Endometrium (tissue), 2 donors: ENCODE measurements at regions not wholly inside any gene's neighbourhood (a gene's known extent, or its start where the extent isn't known, plus 50 kb on each side); places are given as distances from the start of the nearest gene placed in this dataset.
A peak's percentile ranks its signal among the peaks of the same experiment; 100 is the strongest.

Source experiments
- FAIRE-seq: peaks from 2 replicates; lab custom pipeline; 2012; peaks lifted over from hg19 to GRCh38; lab: Jason Lieb, UNC
- donor health status: control.
- donor health status: control.

GRCh38 chr13:86201477-86201876, 402.3 kb upstream of the SLITRK6 start:
- FAIRE-seq: no peak

GRCh38 chr13:86193281-86193680, 394.1 kb upstream of the SLITRK6 start:
- FAIRE-seq: no peak

GRCh38 chr13:86188170-86188569, 389.0 kb upstream of the SLITRK6 start:
- no peak for FAIRE-seq

- no peak for FAIRE-seq
Observed at GRCh38 chr13:86185636-86186035, 386.4 kb upstream of the SLITRK6 start.

- FAIRE-seq: no peak
Observed at GRCh38 chr13:86185107-86185506, 385.9 kb upstream of the SLITRK6 start.

GRCh38 chr13:86174622-86175021, 375.4 kb upstream of the SLITRK6 start:
- FAIRE-seq: no peak

GRCh38 chr13:86172961-86173360, 373.7 kb upstream of the SLITRK6 start:
- FAIRE-seq: no peak

GRCh38 chr13:86161257-86161656, 362.0 kb upstream of the SLITRK6 start:
- no peak for FAIRE-seq

- no peak for FAIRE-seq
Observed at GRCh38 chr13:86155756-86156155, 356.5 kb upstream of the SLITRK6 start.

GRCh38 chr13:86142080-86142479, 342.9 kb upstream of the SLITRK6 start:
- FAIRE-seq: no peak

GRCh38 chr13:86135856-86136255, 336.6 kb upstream of the SLITRK6 start:
- FAIRE-seq: no peak

GRCh38 chr13:86121881-86122280, 322.7 kb upstream of the SLITRK6 start:
- FAIRE-seq: no peak

- FAIRE-seq: no peak
Observed at GRCh38 chr13:86109107-86109506, 309.9 kb upstream of the SLITRK6 start.

- FAIRE-seq: no peak
Observed at GRCh38 chr13:86108334-86108733, 309.1 kb upstream of the SLITRK6 start.

GRCh38 chr13:86098511-86098910, 299.3 kb upstream of the SLITRK6 start:
- FAIRE-seq: no peak

- no peak for FAIRE-seq
Observed at GRCh38 chr13:86095351-86095750, 296.1 kb upstream of the SLITRK6 start.

GRCh38 chr13:86090181-86090580, 291.0 kb upstream of the SLITRK6 start:
- no peak for FAIRE-seq

GRCh38 chr13:86087244-86087643, 288.0 kb upstream of the SLITRK6 start:
- no peak for FAIRE-seq

- FAIRE-seq: no peak
Observed at GRCh38 chr13:86085890-86086289, 286.7 kb upstream of the SLITRK6 start.

GRCh38 chr13:86082121-86082520, 282.9 kb upstream of the SLITRK6 start:
- FAIRE-seq: no peak

- peak; percentile 50 for FAIRE-seq
Observed at GRCh38 chr13:86080340-86080995, 281.2 kb upstream of the SLITRK6 start.

GRCh38 chr13:86066611-86067365, 267.6 kb upstream of the SLITRK6 start:
- FAIRE-seq: no peak

GRCh38 chr13:86052141-86052540, 252.9 kb upstream of the SLITRK6 start:
- no peak for FAIRE-seq
